Lung (tissue), 11 donors: ENCODE measurements at regions not wholly inside any gene's neighbourhood (a gene's known extent, or its start where the extent isn't known, plus 50 kb on each side); places are given as distances from the start of the nearest gene placed in this dataset.

ENCODE experiments used
- ATAC-seq: fragments of 200-7000 bp; cut with Tn5 transposase; one replicate; pipeline ENCODE4 v1.9.1; 2020; ENCODE audit warnings: moderate number of reproducible peaks; ENCODE audit not compliant: insufficient read depth, low FRiP score
- DNase-seq, 3 donors: peaks; one replicate each; pipeline ENCODE4 v3.0.0-alpha.2; 2013 to 2017
- H3K27ac ChIP-seq, 2 donors: one replicate each; pipeline ENCODE4 v1.5.1; 2013; ENCODE audit warnings: mild to moderate bottlenecking in 2 of 2, moderate library complexity in 2 of 2, control low read depth in 1 of 2, inconsistent platforms in 1 of 2, low read depth in 1 of 2, low read length in 1 of 2
- H3K27me3 ChIP-seq, 3 donors: one replicate each; pipeline ENCODE4 v1.5.1; 2013; ENCODE audit warnings: low read length in 2 of 3; ENCODE audit not compliant: control insufficient read depth in 3 of 3, insufficient read depth in 3 of 3
- H3K36me3 ChIP-seq, 4 donors: one replicate each; pipeline ENCODE4 v1.5.1; 2013; ENCODE audit warnings: low read length in 4 of 4, mild to moderate bottlenecking in 1 of 4, moderate library complexity in 1 of 4; ENCODE audit not compliant: control insufficient read depth in 4 of 4, insufficient read depth in 4 of 4
- H3K4me1 ChIP-seq, 5 donors: one replicate each; pipeline ENCODE4 v1.5.1; 2013; ENCODE audit warnings: low read length in 5 of 5, mild to moderate bottlenecking in 2 of 5, moderate library complexity in 1 of 5; ENCODE audit not compliant: control insufficient read depth in 5 of 5, insufficient read depth in 5 of 5
- H3K4me3 ChIP-seq: one replicate; pipeline ENCODE4 v1.5.1; 2013; ENCODE audit warnings: mild to moderate bottlenecking, control low read depth, moderate library complexity
- H3K9ac ChIP-seq, 2 donors: one replicate each; pipeline ENCODE4 v1.5.1; 2013; ENCODE audit warnings: low read length in 2 of 2, control low read depth in 1 of 2; ENCODE audit not compliant: insufficient read depth in 1 of 2
- H3K9me3 ChIP-seq, 4 donors: one replicate each; pipeline ENCODE4 v1.5.1; 2013; ENCODE audit warnings: low read length in 3 of 4, mild to moderate bottlenecking in 1 of 4, moderate library complexity in 1 of 4; ENCODE audit not compliant: control insufficient read depth in 4 of 4, insufficient read depth in 3 of 4
- WGBS, 2 donors: extraction: QIAGEN DNeasy Blood & Tissue Kit; methylation state at CpG; one replicate each; pipeline ENCODE4 v1.1.7; 2013; 5-methylcytosine and 5-hydroxymethylcytosine counted together
- TF ChIP-seq, protein P1 (sequence below): IDR thresholded peaks from 2 replicates; pipeline ENCODE4 v1.5.1; 2012; ENCODE audit warnings: mild to moderate bottlenecking; ENCODE audit errors: control extremely low read depth, extremely low read depth
- donor health status: control.
- donor health status: control.
- donor health status: Bipolar disorder and iron deficiency.
- donor health status: healthy.
- donor health status: DM: yes; HTN: yes; CAD: no.

DNA sequence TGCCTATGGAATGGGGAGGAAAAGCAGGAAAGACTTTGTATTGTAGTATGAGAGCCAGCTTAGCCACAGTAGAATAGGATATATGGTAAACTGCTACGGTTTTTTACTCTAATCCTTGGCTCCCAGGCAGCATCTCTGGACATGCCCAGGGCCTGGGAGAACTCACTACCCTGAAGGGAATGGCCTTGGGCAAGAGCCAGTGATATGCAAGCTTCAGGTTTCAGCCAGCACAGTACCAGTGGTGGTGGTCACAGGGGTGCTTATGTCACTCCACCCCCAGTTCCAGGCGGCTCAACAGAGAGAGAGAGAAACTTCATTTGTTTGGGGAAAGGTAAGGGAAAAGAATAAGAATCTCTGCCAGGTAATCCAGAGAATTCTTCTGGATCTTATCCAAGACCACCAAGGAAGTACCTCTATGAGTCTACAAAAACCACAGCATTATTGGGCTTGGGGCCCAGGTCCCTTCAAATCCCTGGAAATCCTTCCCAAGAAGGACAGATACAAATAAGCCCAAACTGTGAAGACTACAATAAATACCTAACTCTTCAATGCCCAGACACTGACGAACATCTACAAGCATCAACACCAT, 121.2 kb downstream of the THBS2 start:
- DNase-seq: no peak
- WGBS, 2 donors: 83 to 85% methylated on average over 3 of the region's 3 CpGs
- H3K27ac ChIP-seq: no peak overlapping the region

DNA sequence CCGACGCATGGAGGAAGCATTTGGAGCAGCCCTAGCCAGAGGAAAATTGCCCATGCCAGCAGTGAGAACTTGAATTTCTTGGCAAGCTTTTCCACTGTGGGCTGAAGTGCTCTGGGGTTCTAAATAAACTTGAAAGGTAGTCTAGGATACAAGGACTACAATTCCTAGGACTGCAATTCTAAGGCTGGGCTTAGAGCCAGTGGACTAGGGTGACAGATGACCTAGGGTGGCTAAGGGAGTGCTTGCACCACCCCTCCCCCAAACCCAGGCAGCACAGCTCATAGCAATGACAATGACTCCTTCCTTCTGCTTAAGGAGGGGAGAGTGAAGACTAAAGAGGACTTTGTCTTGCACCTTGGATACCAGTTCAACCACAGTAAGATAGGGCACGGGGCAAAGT, 122.3 kb downstream of the THBS2 start:
- ATAC-seq: no peak

More for the DNA sequence above, 121.2 kb downstream of the THBS2 start:
- Histone ChIP-seq H3K36me3 (no peaks in the 10 kb centered on the region), H3K9ac (no peak overlapping the region), H3K9me3 (peaks cover 0 to 2% (median 0%) of the 10 kb centered on the region in 4 donors), H3K4me3 (no peak overlapping the region), H3K27me3 (no peaks in the 10 kb centered on the region), H3K4me1 (peaks cover 0 to 9% (median 0%) of the 10 kb centered on the region in 5 donors)
- no peak for ATAC-seq
- TF ChIP-seq, protein P1, sequence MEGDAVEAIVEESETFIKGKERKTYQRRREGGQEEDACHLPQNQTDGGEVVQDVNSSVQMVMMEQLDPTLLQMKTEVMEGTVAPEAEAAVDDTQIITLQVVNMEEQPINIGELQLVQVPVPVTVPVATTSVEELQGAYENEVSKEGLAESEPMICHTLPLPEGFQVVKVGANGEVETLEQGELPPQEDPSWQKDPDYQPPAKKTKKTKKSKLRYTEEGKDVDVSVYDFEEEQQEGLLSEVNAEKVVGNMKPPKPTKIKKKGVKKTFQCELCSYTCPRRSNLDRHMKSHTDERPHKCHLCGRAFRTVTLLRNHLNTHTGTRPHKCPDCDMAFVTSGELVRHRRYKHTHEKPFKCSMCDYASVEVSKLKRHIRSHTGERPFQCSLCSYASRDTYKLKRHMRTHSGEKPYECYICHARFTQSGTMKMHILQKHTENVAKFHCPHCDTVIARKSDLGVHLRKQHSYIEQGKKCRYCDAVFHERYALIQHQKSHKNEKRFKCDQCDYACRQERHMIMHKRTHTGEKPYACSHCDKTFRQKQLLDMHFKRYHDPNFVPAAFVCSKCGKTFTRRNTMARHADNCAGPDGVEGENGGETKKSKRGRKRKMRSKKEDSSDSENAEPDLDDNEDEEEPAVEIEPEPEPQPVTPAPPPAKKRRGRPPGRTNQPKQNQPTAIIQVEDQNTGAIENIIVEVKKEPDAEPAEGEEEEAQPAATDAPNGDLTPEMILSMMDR: no peak

DNA sequence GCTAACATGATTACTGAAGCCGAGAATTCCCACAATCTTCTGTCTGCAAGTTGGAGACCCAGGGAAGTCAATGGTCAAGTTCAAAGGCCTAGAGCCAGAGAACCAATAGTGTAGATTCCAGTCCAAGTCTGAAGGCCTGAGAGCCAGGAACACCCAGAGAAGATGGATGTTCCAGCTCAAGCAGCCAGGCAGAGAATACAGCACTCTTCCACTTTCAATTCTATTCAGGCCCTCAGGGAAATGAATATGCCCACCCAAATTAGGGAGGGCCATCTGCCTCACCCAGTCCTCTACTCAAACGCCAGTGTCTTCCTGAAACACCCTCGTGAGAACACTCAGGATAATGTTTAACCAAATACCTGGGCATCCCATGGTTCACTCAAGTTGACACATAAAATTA, 123.5 kb downstream of the THBS2 start:
- Histone ChIP-seq H3K4me1 (peaks cover 0 to 9% (median 0%) of the 10 kb centered on the region in 5 donors), H3K4me3 (no peak overlapping the region), H3K9me3 (peaks cover 0 to 2% (median 0%) of the 10 kb centered on the region in 4 donors), H3K27ac (no peak overlapping the region), H3K27me3 (no peaks in the 10 kb centered on the region), H3K36me3 (no peaks in the 10 kb centered on the region), H3K9ac (no peak overlapping the region)
- WGBS, 2 donors: 72 to 86% methylated on average over 3 of the region's 3 CpGs
- DNase-seq (no peak), ATAC-seq (no peak)
- TF ChIP-seq, protein P1: no peak

More for the DNA sequence above, 122.3 kb downstream of the THBS2 start:
- H3K9ac ChIP-seq: no peak overlapping the region
- no peaks in the 10 kb centered on the region for H3K36me3 ChIP-seq
- H3K4me3 ChIP-seq: no peak overlapping the region
- TF ChIP-seq, protein P1: no peak
- H3K4me1 ChIP-seq: peaks cover 0 to 9% (median 0%) of the 10 kb centered on the region in 5 donors
- H3K27me3 ChIP-seq: no peaks in the 10 kb centered on the region
- DNase-seq: peak; percentile 43 to 69 (median 68)
- H3K27ac ChIP-seq: no peak overlapping the region
- 67 to 70% methylated on average over 3 of the region's 3 CpGs for WGBS, 2 donors
- peaks cover 0 to 2% (median 0%) of the 10 kb centered on the region in 4 donors for H3K9me3 ChIP-seq

DNA sequence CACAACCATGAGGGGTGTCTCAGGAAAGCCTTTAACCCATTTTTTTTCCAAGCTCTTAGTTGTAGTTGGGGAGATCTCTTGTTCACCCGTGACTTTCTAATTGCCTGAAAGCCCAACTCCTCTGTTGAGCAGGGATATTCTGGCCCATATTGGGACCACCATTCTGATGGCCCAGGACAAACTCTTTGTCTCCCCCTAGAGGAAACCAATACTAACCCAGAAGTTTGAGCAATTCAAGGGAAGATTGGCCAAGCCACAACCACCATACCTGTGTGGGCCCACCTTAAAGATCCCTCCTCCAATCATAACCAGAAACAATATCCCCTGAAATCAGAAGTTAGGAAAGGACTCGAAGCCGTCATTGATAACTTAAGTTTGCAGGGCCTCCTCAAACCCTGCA, 132.6 kb downstream of the THBS2 start:
- H3K36me3 ChIP-seq: no peaks in the 10 kb centered on the region
- no peak overlapping the region for H3K9ac ChIP-seq
- H3K27me3 ChIP-seq: no peaks in the 10 kb centered on the region
- DNase-seq (no peak), ATAC-seq (no peak)
- no peaks in the 10 kb centered on the region for H3K4me1 ChIP-seq
- TF ChIP-seq, protein P1: no peak
- H3K9me3 ChIP-seq: peaks cover 0 to 5% (median 1%) of the 10 kb centered on the region in 4 donors
- no peak overlapping the region for H3K27ac ChIP-seq
- no peak overlapping the region for H3K4me3 ChIP-seq
- WGBS, 2 donors: 95 to 96% methylated on average over 3 of the region's 3 CpGs
